Islet of Langerhans (tissue), 1 donor: ENCODE measurements at regions not wholly inside any gene's neighbourhood (a gene's known extent, or its start where the extent isn't known, plus 50 kb on each side); places are given as distances from the start of the nearest gene placed in this dataset.
"Not testable (repeated sequence)": the region's sequence is repeated elsewhere in the genome, so short reads cannot be mapped to it uniquely, and the experiment has no call there.

ENCODE experiments used
- FAIRE-seq: peaks from one replicate; lab custom pipeline; 2011; peaks lifted over from hg19 to GRCh38; lab: Jason Lieb, UNC

DNA sequence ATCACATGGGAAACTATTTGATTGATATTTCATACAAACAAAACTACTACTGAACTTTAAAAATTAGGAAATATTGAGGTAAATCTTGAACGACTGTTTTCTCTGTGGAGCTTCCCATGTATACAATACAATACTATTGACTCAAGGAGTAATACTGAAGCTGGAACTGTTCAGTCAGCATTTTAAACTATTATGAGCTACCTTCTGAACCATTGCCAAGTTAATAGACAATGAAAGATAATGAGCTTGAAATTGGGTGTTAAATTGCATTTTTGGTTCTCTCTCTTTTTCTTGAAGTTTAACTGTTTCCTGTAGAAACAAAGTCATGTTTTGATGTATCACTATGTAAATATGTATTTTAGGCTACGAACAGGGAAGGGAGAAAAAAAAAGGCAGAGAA, 569.2 kb downstream of the ZEB2 start:
- FAIRE-seq = peak; percentile 81

DNA sequence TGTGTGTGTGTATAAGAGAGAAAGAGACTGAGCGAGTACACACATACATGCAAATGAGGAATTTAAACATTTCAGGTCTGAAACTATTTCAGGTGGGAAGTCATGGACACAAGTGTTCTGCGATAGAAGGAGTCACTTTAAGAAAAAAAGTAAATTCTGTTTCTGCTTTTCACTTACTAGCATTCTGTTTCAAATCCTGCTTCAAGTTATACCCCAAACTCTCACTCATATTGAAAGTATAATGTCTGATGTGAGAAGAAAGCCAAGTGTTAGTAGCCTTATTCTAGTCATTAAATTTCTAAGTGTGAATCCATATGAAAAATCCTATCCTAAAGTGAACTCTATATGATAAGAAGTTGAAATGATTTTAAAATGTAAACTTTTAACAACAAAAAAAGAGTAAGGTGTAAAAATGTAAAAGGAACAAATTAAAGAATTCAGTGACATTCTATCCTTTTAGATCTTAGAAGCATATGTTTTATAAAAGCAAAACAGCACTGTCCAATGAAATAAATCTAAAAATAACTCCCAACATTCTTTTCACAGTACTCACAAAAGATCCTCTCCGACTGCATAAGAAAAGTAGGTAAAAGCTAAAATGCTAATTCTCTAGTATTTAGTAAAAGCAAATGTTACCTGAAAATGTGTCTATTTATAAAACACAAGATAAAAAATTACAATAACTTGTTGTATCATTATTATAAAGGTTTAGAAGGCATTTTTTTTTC, 570.6 kb downstream of the ZEB2 start:
- peak; percentile 78 for FAIRE-seq

DNA sequence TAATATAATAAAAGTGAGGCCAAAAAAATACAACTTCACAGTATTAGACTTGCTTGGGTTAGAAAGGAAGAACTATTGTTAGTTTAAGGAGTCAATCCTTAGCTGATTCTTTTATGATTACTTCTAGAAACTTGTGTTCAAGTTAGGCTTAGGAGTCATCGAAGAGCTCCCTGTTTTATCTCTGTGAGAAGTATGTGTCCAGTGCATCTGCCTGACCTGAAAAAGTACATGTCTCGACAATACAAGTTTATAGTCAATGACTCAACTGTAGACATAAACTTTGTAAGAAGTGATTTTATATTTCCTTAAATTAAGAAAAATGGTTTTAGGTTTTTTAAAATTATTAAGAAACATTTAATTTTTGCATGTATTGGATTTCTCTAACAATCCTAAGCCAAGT, 571.2 kb downstream of the ZEB2 start:
- FAIRE-seq = no peak

DNA sequence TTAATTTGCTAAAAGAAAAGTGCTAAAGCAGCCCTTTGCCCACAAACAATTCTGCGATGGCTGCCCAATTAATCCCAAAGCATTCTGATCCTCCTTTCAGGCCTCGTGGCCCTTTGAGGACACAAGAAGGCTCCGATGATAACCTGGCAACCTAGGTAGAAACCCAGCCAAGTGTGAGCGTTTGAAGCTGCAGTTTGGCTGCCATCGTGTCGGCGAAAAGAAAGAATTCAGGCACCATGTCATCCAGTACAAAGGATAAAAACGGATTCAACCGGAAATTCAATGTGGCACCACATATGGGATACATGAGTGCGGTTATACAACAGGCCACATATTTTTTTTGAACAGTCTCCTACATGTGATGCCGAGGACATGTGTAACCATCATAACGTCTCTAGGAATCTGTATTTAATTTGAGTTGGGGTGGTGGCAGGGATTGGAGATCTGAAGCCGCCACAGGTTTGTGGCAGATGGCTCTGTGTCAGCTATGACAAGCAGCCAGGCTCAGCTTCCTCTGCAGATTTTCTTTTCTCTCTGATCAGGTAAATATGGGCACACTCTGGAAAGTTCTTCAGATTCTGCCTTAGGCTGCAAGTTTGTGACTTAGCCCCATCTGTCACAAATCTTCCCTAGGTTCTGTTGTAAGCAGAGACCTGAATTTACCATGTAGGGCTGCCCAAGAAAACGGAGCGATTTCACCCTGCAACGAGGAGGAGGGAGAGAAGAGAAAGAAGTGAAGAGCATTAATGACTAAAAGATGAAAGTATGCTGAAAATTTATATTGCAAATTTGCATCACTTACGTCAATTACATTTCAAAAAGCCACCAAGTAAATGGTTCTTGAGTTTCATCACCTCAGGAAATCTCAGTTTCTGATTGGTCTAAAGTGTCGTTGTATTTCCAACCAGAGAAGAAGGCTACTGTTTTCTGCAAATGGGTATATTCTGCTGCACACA, 573.2 kb downstream of the ZEB2 start:
- FAIRE-seq = no peak

DNA sequence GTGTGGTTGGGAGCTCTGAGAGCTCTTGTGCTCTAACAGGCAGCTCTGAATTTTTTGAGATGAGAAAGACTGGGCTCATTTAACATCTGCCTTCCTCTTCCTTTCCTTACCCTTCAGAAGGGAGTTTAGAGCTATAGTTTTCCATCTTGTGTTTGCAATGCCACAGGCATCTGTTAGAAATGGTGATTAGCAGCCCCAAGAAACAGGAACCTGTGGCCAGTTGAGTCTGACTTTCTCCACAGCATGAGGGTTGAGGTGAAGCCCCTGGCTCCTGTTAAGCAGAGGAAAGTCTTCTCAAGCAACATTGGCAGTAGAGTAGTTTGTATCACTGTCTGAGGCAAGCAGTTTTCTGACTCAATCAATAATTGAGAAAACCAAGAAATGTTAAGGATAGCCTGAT, 577.4 kb downstream of the ZEB2 start:
- FAIRE-seq = no peak

DNA sequence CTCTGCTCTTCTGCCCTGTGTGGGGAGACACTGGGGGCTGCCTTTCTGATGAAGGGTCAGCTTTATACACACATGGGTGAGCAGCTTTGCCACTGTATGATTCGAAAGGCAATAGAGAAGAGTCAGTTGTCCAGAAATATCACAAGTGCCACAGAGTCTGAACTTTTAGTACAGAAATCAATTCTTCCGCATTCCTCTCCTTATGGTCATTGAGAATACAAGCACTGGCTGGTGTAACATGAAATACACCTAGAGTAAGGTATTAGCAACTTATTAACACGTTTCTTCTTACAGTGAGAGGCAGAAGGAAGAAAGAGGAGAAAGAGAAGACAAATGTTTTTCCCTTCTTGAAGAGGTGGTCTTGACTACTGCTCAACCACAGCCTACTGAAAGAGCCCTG, 579.2 kb downstream of the ZEB2 start:
- FAIRE-seq = no peak

DNA sequence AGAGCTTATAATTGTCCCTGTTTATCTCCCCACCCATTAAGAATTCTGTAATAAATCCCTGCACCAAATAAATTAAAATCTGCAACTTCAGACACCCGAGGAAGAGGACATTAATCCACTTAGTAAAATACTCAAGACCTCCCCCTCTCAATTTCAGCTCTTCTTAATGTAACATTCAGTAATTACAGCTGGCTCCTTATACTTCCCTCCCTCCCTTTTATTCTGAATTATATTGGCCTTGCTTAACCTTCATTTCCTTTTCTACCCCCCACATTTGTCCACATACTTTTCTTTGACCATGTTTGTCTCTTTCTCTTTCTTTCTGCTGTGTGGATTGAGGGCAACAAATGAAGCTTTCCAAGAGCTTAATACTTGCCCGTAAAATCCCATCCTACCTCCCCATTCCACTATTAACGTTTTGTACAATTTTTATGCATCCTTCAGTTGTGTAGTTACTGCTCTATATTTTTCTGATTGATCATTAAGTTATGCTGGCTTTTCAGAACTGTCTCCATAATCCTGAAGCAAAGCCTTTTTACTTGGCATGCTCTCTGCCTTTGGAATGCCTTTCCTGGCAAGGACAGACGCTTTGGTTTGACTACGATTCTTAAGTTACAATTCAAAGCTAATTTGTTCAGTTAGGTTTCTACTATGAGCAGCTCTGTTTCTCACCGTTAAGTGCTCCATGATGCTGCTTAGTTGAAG, 580.1 kb downstream of the ZEB2 start:
- FAIRE-seq = no peak

DNA sequence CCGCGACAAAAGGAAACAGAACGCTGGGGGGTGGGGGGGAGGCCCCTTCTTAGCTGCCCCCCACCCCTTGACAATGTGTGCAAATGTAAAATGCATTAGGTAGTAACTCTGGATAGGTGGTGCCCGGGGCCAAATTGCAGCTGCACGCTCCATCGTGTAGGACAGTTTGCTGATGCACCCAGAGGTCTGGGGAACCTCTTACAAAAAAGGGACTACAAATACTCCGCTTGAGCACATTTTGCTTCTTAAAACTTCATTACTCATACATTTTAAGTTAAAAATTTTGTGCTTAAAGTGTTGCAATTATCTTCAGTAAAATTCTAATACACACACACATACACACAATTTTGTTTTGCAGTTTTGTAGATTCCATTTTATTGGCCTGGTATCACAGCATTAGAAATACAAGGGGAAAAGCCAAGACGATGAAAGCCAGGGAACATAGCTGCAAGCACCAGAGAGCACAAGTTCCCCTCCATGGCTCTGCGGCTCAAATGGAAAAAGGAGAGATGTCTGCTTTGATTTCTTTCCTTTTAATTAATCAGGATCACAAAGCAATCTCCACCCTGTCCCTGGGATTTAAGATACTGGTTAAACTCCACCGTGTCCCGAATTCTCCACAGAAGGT, 582.1 kb downstream of the ZEB2 start:
- FAIRE-seq = no peak

DNA sequence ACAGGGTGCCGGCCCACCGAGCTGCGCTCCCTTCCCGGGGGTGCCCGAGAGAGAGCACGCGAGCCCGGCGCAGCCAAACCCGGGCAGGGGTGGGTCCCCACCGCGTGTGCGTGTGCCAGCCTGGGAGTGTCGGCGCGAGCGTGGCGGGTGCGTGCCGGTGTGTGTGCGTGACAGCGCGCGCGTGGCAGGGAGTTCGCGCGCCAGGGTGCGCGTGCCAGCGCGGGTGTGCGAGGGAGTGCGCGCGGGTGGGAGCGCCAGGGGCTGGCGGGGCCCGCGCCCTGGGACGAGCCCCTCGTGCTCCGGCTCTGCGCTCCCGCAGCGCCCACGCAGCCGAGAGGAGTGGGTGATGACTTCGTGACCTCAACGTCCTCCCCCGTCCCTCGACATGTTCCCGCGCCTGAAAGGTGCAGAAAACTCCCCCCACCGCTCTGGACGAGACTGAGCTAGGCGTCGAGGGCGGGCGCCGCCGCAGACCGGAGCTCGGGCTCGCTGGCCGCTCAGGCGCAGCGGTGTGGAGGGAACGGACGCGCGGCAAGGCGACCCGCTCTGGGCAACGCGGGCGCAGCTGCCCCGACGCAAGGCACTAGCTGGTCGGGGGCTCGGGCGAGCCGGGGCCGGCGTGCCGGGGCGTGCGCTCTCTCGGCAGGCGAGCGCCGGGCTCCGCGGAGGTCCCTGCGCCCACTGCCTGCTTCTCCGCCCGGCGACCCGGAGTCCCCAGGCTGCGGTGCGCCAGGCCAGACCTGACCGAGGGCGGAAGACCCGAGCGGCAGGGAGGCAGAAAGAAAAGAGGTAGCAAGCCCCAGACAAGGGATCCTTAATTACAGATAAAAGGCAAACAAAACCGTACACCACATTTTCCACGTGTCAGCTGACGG, 582.8 kb downstream of the ZEB2 start:
- FAIRE-seq = no peak

DNA sequence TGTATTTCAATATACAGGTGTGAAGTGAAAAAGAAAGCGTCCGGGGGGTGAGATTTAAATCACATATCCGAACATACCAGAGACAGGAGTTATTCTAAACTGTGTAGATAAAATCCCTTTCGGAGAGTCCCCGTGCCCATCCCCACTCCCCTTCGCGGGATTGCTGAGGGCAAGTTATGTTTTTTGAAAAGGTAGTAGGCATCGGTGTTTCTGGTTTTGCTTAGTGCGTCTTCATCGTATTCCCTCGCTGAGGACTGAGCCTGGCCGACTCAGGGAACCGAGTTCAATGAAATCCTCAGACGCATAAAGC, 583.4 kb downstream of the ZEB2 start:
- no peak for FAIRE-seq

DNA sequence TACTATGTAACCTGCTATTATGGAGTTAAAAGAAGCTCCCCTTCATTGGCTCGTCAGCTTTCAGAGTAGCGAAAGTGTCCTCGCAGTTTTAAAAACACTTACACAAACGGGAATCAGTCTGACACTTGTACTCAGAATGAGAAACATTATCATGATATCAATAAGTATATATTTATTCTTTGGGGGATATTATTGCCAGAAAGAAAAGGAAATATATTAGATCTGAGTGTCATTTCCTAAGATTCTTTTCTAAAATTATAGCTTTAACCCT, 584.5 kb downstream of the ZEB2 start:
- FAIRE-seq = no peak

DNA sequence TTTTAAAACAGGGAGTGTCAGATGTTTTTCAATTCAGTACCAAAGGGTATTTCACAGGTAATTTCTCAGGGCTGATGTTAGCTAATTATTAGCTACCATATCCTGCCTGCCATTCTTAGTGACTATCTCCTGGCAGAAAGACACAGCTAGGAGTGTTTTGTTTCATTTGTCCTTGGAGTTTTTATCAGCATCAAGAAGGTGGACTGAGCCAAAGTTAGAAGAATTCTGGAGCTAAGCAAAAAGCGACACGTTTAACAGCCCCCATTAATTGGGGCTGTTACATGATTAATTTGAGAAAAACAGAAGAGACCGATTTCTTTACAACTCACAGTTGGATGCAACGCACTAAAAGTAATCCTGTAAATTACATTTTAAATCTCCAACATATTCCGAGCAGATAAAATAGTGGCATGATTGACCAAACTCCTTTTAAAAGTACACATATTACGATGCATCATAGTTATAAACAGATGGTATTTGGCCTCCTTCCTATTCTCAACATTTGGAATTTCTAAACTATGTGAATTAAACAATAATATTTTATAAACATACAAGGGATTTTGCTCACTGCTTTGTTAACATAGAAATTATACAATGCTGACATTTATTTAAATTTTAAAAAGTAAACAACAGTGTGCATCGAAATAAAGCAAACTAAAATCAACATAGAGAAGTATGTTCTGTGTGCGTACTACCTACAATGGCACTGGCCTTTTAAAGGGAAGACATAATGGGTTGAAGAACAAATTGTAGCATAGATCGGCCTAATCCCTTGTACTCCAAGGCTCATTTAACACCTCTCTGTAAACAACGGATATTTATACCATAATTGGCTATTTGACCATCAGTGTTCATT, 585.1 kb downstream of the ZEB2 start:
- peak; percentile 85 for FAIRE-seq

DNA sequence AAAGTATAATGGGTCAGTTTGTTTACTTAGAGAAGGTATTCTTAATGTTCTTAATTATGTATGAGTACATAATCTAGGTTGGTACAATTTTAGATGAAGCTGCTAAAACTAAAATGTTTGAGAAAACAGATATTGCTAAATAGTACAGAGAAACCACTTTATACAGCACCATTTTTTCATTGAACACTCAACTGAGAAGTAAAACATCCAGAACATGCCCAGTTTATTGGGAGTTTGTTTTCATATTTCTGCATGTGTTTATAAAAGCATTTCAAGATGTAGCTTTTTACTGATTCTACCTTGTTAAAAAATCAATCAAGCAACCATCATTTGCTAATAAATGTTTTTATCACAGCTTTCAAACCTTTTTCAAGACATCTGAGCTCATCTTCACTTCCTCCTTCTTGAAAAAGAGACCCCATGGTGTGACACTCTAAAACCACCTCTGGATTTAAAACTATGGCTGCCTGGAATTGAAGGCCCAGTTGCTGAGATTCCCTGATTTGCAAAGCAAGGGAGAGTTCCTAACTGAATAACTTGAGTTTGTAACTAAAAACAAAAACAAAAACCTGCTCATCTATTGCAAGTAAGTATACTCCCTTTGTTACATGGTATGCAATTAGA, 585.9 kb downstream of the ZEB2 start:
- peak; percentile 21 for FAIRE-seq

DNA sequence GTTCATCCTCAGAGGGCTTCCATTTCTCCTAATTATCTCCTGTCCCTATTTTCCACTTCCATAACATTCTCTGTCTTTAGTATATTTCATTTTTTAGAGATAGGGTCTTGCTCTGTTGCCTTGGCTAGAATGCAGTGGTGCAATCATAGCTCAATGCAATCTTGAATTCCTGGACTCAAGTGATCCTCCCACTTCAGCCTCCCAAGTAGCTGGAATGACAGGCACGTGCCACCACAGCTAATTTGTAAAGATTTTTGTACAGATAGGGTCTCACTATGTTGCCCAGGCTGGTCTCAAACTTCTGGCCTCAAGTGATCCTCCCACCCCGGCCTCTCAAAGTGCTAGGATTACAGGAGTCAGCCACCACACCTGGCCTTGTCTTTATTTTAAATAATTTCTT, 589.0 kb downstream of the ZEB2 start:
- FAIRE-seq = no peak

DNA sequence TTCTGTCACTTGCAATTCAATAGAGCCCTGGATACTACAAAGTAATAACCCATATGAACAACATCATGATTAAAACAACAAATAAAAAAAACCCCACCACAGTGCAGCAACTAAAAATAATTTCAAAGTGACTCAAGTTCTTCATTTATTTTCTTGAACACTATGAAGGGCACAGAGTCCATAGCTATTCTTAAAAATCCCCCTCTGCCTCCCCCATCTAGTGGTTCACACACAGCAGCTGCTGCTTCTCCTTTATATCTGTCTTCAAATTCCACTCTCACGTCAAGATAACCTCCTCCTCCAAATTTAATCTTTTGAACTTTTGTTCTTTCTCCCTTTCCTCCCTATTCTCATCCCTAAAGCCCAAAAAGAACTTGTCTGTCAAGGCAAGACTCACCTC, 591.3 kb downstream of the ZEB2 start:
- FAIRE-seq = no peak

DNA sequence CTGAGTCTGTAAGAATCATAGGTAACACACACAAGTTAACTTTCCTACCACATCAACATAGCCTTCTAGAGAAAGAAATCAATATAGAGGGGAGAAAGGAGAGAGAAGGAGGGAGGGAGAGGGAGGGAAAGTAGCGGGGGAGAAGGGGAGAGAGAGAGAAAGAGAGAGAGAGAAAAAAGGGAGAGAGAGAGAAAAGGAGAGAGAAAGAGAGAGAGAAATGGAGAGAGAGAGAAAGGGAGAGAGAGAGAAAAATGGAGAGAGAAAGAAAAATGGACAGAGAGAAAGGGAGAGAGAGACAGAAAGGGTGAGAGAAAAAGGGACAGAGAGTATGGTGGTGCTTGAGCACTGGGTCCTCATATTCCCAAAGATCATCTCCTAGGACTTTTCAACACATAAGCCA, 591.7 kb downstream of the ZEB2 start:
- no peak for FAIRE-seq

DNA sequence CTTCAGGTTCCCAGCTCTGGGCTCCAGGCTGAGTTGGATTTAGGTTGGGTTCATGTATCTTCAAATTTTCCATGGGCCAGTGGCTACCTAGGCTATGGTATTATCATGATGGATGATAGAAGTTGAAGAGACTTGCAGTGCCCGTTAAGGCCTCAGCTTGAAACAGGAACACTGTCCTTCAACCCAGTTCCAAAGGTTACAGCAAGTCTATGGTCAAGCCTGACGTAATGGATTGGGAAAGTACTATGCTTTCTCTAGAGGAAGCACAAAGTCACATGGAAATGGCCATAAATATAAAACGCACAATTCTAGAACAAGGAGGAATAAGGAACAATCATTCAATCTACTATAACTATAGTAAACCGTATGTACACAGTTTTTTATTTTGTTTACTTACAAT, 593.2 kb downstream of the ZEB2 start:
- no peak for FAIRE-seq

DNA sequence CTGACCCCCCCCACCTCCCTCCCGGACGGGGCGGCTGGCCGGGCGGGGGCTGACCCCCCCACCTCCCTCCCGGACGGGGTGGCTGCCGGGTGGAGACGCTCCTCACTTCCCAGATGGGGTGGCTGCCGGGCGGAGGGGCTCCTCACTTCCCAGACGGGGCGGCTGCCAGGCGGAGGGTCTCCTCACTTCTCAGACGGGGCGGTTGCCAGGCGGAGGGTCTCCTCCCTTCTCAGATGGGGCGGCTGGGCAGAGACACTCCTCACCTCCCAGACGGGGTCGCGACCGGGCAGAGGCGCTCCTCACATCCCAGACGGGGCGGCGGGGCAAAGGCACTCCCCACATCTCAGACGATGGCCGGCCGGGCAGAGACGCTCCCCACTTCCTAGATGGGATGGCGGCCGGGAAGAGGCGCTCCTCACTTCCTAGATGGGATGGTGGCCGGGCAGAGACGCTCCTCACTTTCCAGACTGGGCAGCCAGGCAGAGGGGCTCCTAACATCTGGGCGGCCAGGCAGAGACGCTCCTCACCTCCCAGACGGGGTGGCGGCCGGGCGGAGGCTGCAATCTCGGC, 597.6 kb downstream of the ZEB2 start:
- not testable (repeated sequence) for FAIRE-seq

DNA sequence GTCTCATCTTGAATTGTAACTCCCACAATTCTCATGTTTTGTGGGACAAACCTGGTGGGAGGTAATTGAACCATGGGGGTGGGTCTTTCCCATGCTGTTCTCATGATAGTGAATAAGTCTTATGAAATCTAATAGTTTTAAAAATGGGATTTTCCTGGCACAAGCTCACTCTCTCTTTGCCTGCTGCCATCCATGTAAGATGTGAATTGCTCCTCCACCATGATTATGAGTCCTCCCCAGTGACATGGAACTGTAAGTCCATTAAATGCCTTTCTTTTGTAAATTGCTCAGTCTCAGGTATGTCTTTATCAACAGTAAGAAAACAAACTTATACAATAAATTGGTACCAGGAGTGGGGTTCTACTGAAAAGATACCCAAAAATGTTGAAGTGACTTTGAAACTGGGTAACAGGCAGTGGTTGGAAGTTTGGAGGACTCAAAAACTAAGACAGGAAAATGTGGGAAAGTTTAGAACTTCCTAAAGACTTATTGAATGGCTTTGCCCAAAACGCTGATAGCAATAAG, 601.4 kb downstream of the ZEB2 start:
- no peak for FAIRE-seq

DNA sequence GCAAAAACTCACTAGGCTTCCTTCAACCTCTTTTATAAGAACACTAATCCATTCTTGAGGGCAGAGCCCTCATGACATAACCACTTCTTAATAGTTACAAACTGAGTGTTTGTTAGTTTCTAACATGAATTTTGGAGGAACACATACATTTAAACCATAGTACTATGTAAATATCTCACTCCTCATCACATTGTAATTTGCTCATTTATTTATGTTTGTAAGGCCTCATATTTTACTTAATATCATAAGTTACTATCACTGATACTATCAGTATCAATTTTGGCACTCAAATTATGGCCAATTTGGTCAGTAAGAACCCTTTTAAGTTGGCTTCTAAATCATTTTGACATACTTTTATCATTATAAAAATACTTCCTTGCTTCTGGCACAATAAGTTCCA, 603.1 kb downstream of the ZEB2 start:
- FAIRE-seq = no peak
